ENCODE measurements at regions not wholly inside any gene's neighbourhood (a gene's known extent, or its start where the extent isn't known, plus 50 kb on each side); places are given as distances from the start of the nearest gene placed in this dataset.

DNA sequence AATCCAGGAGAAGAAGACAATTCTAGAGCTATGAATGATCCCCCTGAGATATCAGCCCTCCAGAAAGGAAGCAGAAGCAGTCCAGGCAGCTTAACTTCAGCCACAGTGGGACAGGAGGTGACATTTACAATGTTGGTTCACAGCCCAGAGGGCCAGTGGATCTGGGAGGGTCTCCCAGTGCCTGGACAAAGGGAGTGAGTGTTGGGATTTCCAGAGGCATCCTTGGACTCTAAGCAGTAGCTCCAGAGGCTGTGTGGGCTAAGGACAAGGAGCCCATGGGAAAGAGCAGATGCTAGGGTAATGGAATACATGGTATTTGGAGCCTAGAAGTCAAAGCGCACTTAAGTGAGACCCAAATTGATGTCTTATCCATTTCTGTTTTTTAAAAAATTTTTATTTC, 97.4 kb upstream of the NUPR2 start:
- TF ChIP-seq, protein P1, sequence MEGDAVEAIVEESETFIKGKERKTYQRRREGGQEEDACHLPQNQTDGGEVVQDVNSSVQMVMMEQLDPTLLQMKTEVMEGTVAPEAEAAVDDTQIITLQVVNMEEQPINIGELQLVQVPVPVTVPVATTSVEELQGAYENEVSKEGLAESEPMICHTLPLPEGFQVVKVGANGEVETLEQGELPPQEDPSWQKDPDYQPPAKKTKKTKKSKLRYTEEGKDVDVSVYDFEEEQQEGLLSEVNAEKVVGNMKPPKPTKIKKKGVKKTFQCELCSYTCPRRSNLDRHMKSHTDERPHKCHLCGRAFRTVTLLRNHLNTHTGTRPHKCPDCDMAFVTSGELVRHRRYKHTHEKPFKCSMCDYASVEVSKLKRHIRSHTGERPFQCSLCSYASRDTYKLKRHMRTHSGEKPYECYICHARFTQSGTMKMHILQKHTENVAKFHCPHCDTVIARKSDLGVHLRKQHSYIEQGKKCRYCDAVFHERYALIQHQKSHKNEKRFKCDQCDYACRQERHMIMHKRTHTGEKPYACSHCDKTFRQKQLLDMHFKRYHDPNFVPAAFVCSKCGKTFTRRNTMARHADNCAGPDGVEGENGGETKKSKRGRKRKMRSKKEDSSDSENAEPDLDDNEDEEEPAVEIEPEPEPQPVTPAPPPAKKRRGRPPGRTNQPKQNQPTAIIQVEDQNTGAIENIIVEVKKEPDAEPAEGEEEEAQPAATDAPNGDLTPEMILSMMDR (IDR thresholded peaks at IDR 0.05; ENCODE audit: low read length): no peak
- TF ChIP-seq EZH2 (optimal IDR thresholded peaks at IDR 0.05; ENCODE audit: low read depth, low read length): no peak

Data from MM.1S (cell line).